NCI-H1105 (cell line): ENCODE measurements at regions not wholly inside any gene's neighbourhood (a gene's known extent, or its start where the extent isn't known, plus 50 kb on each side); places are given as distances from the start of the nearest gene placed in this dataset.
"Not testable (repeated sequence)": the region's sequence is repeated elsewhere in the genome, so short reads cannot be mapped to it uniquely, and the experiment has no call there.

ENCODE experiments used
- DNase-seq: peaks from one replicate; lab custom pipeline; 2025; lab: John Stamatoyannopoulos, UW

DNA sequence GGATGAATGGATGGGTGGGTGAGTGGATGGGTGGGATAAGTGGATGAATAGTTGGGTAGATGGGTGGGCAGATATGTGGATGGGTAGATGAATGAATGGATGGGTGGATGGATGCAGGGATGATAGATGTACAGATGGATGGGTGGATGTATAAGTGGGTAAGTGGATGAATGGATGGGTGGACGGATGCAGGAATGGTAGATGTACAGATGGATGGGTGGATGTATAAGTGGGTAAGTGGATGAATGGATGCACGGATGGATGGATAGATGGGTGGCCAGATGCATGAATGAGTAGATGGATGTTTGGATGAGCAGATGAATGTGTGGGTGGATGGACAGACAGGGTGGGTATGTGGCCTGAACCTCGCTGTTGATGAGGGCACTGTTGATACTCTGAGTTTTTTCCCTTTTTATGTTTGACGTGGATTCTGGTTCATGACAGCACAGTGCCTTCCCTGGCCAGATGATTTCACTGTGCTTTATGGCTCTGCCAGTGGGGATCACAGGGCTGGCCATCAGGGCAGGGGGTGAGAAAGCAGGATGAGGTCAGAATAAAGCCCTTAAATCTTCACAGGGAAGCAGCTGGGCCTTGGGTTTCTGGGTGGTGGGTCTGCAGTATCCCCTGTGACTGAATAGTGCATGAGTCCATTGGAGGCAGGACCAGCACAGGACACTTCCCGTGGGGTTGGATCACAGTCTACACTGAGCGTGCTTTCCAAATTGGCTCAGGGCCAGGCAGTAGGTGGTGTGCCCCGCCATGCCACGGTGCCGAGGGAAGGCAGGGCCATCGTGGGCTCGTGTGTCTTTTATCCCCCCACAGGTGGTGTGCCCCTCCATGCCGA, 213.2 kb downstream of the BANP start:
- not testable (repeated sequence) for DNase-seq

DNA sequence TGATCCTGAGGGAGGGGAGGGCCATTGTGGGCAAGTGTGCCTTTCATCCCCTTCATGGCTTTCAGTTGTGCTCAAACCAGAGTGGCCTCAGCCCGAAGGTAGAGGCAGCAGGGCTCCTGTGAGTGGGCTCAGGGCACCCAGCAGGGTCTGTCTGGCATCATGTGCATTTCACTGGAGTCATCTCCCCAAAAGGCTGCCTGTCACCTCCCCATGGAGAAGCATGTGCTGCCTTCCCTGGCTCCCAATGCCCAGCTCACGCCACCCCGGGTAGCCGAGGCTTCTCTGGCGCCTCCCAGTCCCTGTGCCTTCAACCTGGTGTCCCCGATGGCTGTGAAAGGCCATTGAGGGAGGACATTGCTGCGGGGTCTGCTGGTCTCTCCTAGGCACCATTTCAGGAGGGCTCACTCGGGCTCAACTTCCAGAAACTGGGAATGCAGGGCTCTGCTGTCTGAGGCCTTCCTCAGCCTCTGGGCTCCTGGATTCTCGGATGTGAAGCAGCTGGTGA, 213.9 kb downstream of the BANP start:
- DNase-seq, result not testable (repeated sequence)

DNA sequence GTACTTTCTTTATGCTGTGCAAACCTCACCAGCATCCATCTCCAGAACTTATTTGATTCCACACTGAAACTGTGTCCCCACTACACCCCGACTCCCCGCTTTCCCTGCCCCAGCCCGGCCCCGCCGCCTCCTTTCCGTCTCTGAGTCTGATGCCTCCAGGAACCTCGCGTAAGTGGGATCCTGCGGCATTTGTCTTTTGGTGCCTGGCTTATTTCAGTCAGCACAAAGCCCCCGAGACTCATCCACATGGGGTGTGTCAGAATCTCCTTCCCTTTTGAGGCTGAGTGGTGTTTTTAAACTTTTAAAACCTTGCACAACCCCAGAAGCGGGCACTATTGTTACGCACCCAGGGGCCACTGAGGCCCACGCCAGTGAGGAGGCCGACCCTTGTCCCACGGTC, 214.4 kb downstream of the BANP start:
- not testable (repeated sequence) for DNase-seq

DNA sequence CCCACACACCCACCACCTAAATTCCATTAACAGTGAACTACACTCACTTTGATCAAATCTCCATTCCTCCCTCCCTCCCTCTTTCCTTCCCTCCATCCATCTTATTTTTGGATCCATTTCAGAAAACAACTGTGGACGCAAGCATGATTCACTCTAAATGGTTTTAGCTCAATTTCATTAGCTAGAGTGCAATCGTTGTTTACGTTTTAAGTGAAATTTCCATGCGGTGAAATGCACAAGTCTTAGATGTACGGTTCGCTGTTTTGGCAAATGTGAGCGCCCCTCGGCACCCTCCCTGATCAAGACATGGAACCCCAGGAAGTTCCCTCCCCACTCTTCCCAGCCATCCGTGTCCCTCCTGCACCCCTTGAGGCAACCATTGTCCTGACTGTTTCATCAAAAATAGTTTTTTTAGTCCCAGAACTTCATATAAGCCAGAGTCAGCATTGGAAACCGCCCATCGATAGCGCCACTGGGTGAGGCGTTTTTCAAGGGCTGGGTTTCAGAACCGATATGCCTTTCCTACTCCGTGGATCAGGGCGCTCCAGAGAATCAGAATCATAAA, 215.1 kb downstream of the BANP start:
- DNase-seq, result not testable (repeated sequence)

DNA sequence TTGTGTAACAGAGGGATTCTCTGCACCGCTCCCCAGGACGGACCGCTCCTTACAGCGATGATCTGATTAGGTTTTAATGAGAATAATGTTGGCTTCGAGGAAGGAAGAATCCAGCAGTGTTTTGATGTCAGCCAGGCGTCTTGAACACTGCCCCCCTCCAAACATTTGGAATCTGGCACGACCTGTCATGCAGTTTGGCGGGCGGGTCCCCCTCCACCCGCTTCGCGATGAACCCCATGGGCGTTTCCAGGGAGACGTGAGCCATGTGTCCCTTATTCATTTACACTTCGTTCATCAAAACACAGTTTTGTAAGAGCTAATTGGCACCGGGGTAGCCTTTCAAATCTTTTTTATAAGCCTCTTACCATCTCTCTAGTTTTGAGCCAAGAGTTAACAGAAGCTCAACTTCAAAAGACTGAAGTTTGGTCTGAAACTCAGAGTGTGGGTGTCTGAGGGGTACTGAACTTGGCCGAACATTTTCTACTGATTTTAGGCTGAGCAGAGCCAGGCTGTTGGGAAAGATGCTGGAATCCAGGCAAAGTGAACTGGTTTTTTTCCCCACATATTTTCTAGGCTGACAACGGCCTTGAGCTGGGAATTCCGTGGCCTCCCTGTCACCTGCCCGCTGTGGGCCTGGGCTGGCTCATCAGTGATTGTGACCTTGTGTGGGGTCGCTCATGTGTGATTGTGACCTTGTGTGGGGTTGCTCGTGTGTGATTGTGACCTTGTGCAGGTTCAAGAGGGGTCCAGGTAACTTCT, 214.8 kb upstream of the ZNF469 start:
- not testable (repeated sequence) for DNase-seq

DNA sequence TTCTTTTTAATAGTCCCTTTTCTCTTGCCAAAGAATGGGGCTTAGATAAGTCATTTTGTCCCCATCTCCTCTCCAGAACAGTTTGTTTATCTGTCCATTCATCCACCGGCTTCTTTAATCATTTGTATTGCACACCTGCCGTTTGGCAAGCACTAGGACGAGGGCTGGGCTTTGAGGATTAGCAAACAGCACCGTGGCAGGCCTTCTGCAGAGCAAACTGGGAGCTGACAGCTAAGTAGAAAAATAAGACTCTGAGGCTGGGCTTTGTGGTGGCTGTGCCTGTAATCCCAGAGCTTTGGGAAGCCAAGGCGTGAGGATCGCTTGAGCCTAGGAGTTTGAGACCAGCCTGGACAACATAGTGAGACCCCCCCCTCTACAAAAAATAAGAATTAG, 214.2 kb upstream of the ZNF469 start:
- DNase-seq, result not testable (repeated sequence)

DNA sequence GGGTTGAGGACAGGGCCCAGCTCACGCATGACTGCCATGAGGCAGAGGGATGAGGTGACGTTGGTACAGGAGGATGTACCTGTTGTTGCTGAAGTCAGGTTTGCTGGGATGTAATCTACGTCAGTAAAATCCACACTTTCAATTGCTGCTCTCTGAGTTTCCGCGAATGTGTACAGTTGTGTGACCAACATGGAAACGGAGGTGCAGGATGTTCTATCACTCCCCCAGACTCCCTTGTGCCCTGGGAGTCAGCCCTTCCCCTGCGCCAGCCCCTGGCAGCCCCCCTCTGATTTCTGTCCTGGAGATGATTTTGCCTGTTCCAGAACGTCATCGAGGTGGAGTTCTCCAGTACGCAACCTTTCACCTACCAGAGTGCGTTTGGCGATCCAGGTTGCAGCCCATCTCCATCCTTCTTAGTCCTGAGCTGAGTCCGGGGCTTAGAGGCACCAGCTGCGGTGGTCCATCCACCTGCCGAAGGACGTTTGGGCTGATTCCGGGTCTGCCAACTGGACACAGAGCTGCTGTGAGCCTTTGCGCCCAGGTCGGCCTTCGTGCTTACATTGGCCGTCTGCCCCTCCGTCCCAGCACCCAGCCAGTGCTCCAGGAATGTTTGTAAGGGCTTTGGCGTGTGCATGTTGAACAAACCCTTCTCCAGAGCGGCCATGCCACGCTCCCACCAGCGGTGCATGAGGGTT, 213.5 kb upstream of the ZNF469 start:
- not testable (repeated sequence) for DNase-seq

DNA sequence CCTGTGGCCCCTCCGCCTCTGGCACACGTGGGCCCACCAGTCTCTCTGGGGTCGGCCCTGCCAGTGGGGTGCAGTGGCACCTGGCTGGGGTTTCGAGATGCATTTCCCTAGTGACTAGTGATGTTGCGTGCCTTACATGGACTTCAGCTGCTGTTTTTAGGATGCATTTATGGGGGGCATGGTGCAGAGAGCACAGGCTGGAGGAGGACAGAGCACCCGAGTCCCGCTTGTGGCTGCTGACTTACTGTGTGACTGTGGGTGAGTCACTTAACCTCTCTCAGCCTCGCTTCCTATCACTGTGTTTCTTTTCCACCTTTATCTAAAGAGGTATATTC, 213.0 kb upstream of the ZNF469 start:
- DNase-seq, result not testable (repeated sequence)

DNA sequence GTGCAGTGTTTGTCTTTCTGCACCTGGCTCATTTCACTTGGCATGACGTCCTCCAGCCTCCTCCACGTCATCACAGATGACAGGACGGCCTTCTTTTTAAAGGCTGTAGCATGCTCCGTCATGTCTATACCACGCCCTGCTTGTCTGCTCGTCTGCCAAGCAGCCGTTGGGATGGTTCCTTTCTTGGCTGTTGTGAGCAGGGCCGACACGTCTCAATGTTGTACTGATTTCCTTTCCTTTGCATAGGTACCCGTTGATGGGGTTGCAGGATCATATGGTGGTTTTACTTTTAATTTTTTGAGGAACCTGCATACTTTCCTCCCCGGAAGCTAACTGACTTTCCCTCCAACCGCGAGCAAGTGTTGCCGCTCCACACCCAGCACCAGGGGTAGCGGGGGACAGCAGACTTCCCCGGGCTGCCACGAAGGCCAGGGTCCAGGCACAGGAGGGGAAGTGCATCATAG, 212.2 kb upstream of the ZNF469 start:
- DNase-seq, result no peak

DNA sequence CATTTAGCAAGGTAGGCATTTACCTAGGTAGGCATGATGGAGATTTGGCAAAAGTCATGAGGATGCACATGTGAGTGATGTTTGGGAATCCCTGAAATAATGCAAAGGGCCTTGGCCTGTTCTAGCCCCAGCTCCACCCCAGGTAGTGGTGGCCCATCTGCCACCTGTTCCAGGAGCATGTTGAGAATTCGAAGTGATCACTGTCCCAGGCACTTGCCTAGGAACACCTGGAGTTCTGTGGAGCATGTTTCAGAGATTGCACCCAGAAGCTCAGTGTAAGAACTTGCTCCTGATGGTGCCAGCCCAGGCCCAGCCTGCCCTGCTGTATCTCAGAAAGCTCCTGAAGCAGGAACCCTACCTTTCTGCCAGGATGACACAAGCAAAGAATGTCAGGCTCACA, 211.6 kb upstream of the ZNF469 start:
- DNase-seq, result not testable (repeated sequence)

DNA sequence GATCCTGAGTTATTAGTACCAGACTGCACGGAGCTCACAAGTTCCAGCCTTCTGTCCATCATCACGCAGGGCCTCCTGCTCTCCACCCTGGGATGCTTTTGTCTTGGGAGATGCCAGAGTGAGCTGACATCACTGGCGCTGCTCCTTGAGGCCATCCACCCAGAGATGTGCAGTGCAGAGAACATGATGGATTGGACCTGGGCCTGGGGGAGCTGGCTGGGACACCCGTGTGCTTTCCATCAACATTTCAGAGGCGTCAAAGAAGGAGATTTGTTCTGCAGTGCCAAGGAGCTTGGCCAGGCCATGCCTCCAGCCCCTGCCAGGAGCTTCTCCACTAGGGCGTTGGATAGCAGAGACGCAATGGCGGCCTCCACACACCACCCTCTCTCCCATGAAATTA, 206.6 kb upstream of the ZNF469 start:
- DNase-seq, result not testable (repeated sequence)

DNA sequence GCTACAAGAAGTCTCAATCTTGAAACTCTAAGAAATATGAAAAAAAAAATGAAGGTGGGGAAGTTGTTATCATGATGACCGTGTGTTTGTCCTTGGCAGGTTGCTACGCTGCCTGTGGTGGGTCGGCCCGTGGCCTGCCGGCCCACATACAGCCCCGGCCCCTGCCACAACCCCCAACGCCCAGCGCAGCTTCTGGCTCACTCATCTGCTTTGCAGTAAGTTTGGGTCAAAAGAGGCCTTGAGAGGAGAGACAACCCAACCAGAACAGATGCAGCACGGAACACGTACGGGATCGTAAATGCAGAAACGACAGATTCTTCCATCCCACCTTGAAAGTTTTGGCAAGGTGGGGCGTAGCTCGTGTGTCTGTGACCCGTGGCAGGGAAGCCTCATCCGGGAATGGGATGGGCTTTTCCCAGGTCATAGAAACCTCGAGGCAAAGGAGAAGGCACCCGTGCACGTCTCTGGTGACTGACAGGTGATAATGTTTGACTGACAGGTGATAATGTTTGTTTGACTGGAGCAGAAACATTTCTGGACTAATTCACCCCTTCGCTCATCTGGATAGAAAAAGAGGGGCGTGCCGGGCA, 206.1 kb upstream of the ZNF469 start:
- not testable (repeated sequence) for DNase-seq

DNA sequence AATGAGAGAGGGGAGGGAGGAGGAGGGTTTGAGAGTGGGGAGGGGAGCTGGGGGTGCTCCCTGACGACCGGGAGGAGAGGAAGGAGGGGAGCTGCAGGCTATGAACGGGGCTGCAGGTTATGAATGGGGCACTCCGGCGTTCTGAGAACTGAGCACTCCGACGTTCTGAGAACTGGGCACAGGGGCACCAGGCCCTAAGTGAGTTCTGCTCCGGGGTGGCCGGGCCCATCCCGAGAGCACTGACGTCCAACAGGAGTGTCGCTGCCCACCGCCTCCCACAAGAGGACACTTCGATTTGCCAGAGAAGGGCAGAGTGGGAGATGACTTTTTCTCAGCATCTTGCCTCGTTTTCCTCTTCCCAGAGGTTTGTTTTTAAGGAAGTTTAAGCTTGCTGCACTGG, 204.5 kb upstream of the ZNF469 start:
- not testable (repeated sequence) for DNase-seq

DNA sequence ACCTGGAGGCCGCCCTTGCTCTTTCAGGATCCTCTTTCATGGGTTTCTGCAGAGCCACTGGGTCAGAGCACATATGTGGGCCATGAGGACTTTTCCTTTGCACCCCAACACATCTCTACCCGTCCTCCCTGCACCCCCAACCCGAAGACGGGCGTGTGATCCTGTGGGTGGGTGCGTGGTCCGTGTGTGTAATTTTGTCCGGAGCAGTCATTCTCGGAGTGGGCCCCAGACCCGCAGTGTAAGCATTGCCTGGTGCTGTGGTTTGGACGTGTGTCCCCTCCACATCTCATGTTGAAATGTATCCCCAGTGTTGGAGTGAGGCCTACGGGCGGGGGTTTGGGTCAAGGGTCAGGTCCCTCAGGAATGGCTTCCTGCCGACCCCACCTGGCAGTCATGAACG, 203.9 kb upstream of the ZNF469 start:
- not testable (repeated sequence) for DNase-seq

DNA sequence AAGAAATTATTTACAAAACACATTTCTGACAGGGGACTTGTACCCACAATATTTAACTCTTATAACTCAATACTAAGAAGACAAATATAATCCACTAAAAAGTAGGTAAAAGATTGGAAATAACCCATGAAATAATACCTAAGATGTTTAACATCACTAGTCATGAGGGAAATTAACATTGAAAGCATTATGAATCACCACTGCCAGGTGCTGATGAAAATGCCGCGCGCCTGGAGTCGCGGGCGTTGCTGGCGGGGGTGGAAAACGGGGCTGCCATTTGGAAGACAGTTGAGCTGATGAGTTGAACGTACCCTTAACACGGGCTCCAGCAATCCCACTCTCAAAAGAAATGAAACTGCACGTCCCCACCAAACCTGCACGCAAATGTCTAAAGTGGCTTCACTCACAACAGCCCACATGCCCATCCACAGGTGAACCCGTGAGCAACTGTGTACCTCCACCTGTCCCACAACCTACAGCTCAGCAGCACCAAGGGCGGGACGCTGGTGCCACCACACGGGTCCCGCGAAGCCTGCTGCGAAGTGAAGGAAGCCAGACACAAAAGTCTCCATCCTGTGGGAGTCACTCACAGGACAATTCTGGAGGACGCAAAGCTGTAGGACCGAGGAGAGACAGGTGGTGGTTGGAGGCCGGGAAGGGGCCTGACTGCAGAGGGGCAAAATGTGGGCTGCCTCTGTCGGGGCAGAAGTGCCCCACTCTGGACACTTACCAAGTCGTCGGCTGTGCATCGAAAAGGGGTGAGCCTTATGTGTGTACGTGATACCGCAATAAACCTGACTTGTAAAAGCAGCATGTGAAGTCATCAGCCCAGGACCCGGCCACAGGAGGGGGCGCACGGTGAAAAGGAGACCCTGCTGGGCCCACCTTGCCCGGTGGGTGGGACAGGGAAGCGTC, 199.5 kb upstream of the ZNF469 start:
- not testable (repeated sequence) for DNase-seq

DNA sequence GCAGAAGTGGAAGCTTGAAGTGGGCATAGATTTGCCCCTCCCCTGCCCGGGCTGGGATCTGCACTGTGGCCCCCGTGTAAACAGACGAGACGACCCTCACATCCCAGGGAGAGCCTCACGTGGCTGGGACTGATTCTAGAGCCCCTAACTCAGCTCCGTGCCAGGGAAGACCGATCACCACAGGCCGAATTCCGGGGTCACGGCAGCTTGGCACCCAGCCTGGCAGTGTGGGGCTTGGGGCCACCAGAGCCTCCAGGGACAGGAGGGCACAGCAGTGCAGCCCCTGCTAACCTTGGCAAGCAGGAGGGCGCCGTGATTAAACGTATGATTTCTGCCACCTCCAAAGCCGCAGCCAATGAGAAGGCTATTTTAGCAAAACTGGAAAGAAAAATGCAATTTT, 198.7 kb upstream of the ZNF469 start:
- DNase-seq, result not testable (repeated sequence)

DNA sequence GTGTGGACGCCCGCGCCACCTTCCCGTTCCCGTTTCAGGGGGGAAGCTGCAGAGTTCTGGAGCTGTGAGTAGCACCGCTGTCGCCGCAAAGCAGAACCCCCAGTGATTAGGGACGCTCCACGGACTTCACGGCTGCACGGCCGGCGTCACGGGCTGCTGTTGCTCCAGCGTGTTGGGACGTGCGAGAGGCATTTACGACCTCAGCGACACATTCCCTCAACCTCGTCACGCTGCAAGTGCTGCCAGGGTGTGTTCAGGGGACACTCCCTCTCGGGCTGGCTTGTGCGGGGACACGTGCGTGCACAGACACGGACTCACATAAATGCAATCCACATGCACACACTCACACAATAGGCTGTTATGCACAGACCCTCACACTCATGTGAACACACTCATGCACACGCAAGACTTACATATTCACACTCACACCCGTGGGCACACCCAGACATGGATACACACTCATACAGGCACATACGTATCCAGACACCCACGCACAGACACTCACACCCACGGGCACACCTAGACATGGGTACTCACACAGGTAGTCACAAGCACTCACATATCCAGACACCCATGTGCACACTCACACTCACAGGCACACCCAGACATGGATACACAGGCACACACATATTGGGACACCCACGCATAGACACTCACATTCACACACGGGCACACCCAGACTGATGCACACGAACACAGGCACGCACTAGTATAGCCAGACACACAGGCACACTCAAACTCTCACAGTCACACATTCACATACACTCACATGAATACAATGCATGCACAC, 198.0 kb upstream of the ZNF469 start:
- DNase-seq, result not testable (repeated sequence)

DNA sequence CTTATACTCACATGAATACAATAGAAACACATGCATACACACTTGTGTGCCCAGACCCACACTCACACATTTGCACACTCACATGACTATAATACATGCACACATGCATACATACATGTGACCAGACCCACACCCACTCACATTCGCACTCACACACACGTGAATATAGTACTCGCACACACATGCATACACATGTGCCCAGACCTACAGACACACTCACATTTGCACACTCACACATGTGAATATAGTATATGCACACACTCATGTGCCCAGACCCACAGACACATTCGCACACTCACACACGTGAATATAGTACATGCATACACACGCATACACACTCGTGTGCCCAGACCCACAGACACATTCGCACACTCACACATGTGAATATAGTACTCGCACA, 197.4 kb upstream of the ZNF469 start:
- DNase-seq, result not testable (repeated sequence)
